ENCODE measurements at regions not wholly inside any gene's neighbourhood (a gene's known extent, or its start where the extent isn't known, plus 50 kb on each side); places are given as distances from the start of the nearest gene placed in this dataset.
"Not testable (repeated sequence)": the region's sequence is repeated elsewhere in the genome, so short reads cannot be mapped to it uniquely, and the experiment has no call there.

- TF ChIP-seq CTCF, POLR2A, POLR2AphosphoS5, EP300 (IDR thresholded peaks at IDR 0.05): not testable (repeated sequence)
Measured at GRCh38 chr16:29287246-29287645, 119.3 kb downstream of the NPIPB11 start.

Measured in suprapubic skin (tissue), 4 donors.